Skeletal muscle satellite cell (primary cell): ENCODE measurements at regions not wholly inside any gene's neighbourhood (a gene's known extent, or its start where the extent isn't known, plus 50 kb on each side); places are given as distances from the start of the nearest gene placed in this dataset.

Experiments used
- H3K27me3 ChIP-seq: 2 replicates; pipeline ENCODE4 v1.7.0; 2013; ENCODE audit warnings: low read length; ENCODE audit not compliant: control insufficient read depth, insufficient read depth
- H3K36me3 ChIP-seq: 2 replicates; pipeline ENCODE4 v1.7.0; 2013; ENCODE audit warnings: mild to moderate bottlenecking, control low read depth, low read length; ENCODE audit not compliant: insufficient read depth
- H3K4me1 ChIP-seq: 2 replicates; pipeline ENCODE4 v1.7.0; 2013; ENCODE audit warnings: low read length; ENCODE audit not compliant: control insufficient read depth, insufficient read depth
- H3K4me2 ChIP-seq: 2 replicates; pipeline ENCODE4 v1.7.0; 2013; ENCODE audit warnings: mild to moderate bottlenecking, low read length
- H3K4me3 ChIP-seq: 2 replicates; pipeline ENCODE4 v1.7.0; 2013; ENCODE audit warnings: low read length
- H3K9ac ChIP-seq: 2 replicates; pipeline ENCODE4 v1.7.0; 2013; ENCODE audit warnings: mild to moderate bottlenecking, low read depth, low read length, moderate library complexity
- H3K9me3 ChIP-seq: replicated peaks from 2 replicates; pipeline ENCODE4 v1.7.0; 2013; ENCODE audit warnings: mild to moderate bottlenecking, control low read depth, low read length

- Histone ChIP-seq H3K4me3 (no peak overlapping the region), H3K36me3 (no peaks in the 10 kb centered on the region)
These were observed 499.8 kb downstream of the SUCLG1 start for GRCh38 chr2:83959266-83959665.

GRCh38 chr2:83956991-83957390 is 502.1 kb downstream of the SUCLG1 start:
- no peaks in the 10 kb centered on the region for H3K4me1 ChIP-seq
- H3K36me3 ChIP-seq = no peaks in the 10 kb centered on the region
- H3K9me3 ChIP-seq = no peaks in the 10 kb centered on the region
- no peak overlapping the region for H3K4me3 ChIP-seq
- H3K9ac ChIP-seq = no peak overlapping the region
- no peaks in the 10 kb centered on the region for H3K27me3 ChIP-seq
- no peak overlapping the region for H3K4me2 ChIP-seq

More at GRCh38 chr2:83959266-83959665, 499.8 kb downstream of the SUCLG1 start:
- Histone ChIP-seq H3K9me3 (no peaks in the 10 kb centered on the region), H3K4me1 (no peaks in the 10 kb centered on the region), H3K9ac (no peak overlapping the region), H3K27me3 (no peaks in the 10 kb centered on the region), H3K4me2 (no peak overlapping the region)

- no peaks in the 10 kb centered on the region for H3K9me3 ChIP-seq
- no peak overlapping the region for H3K9ac ChIP-seq
- no peaks in the 10 kb centered on the region for H3K4me1 ChIP-seq
- H3K36me3 ChIP-seq = no peaks in the 10 kb centered on the region
- no peaks in the 10 kb centered on the region for H3K27me3 ChIP-seq
- H3K4me3 ChIP-seq = no peak overlapping the region
- no peak overlapping the region for H3K4me2 ChIP-seq
These were observed 505.4 kb downstream of the SUCLG1 start for GRCh38 chr2:83953697-83954096.

GRCh38 chr2:83951378-83951947 is 507.6 kb downstream of the SUCLG1 start:
- H3K36me3 ChIP-seq = no peaks in the 10 kb centered on the region
- H3K4me1 ChIP-seq = no peaks in the 10 kb centered on the region
- no peaks in the 10 kb centered on the region for H3K27me3 ChIP-seq
- no peak overlapping the region for H3K4me2 ChIP-seq
- H3K4me3 ChIP-seq = no peak overlapping the region
- H3K9ac ChIP-seq = no peak overlapping the region
- no peaks in the 10 kb centered on the region for H3K9me3 ChIP-seq

GRCh38 chr2:83949361-83949760 is 509.7 kb downstream of the SUCLG1 start:
- Histone ChIP-seq H3K9ac (no peak overlapping the region), H3K27me3 (no peaks in the 10 kb centered on the region), H3K4me1 (no peaks in the 10 kb centered on the region), H3K4me3 (no peak overlapping the region), H3K9me3 (no peaks in the 10 kb centered on the region), H3K36me3 (no peaks in the 10 kb centered on the region), H3K4me2 (no peak overlapping the region)

- Histone ChIP-seq H3K9me3 (no peaks in the 10 kb centered on the region), H3K27me3 (no peaks in the 10 kb centered on the region), H3K36me3 (no peaks in the 10 kb centered on the region), H3K9ac (no peak overlapping the region), H3K4me1 (no peaks in the 10 kb centered on the region), H3K4me2 (no peak overlapping the region), H3K4me3 (no peak overlapping the region)
These were observed 514.9 kb downstream of the SUCLG1 start for GRCh38 chr2:83944191-83944590.

GRCh38 chr2:83943265-83943664 is 515.8 kb downstream of the SUCLG1 start:
- Histone ChIP-seq H3K36me3 (no peaks in the 10 kb centered on the region), H3K27me3 (no peaks in the 10 kb centered on the region), H3K4me2 (no peak overlapping the region), H3K4me3 (no peak overlapping the region), H3K9me3 (no peaks in the 10 kb centered on the region), H3K4me1 (no peaks in the 10 kb centered on the region), H3K9ac (no peak overlapping the region)

GRCh38 chr2:83941886-83942285 is 517.2 kb downstream of the SUCLG1 start:
- H3K9ac ChIP-seq = no peak overlapping the region

GRCh38 chr2:83933749-83934148 is 525.3 kb downstream of the SUCLG1 start:
- Histone ChIP-seq H3K36me3 (no peaks in the 10 kb centered on the region), H3K4me2 (no peak overlapping the region), H3K9me3 (no peaks in the 10 kb centered on the region), H3K4me1 (no peaks in the 10 kb centered on the region), H3K27me3 (no peaks in the 10 kb centered on the region), H3K9ac (no peak overlapping the region), H3K4me3 (no peak overlapping the region)

More at GRCh38 chr2:83941886-83942285, 517.2 kb downstream of the SUCLG1 start:
- H3K4me2 ChIP-seq = no peak overlapping the region
- no peaks in the 10 kb centered on the region for H3K9me3 ChIP-seq
- no peak overlapping the region for H3K4me3 ChIP-seq
- no peaks in the 10 kb centered on the region for H3K27me3 ChIP-seq
- H3K36me3 ChIP-seq = no peaks in the 10 kb centered on the region
- H3K4me1 ChIP-seq = no peaks in the 10 kb centered on the region

GRCh38 chr2:83923531-83923930 is 535.5 kb downstream of the SUCLG1 start:
- Histone ChIP-seq H3K4me1 (no peaks in the 10 kb centered on the region), H3K36me3 (no peaks in the 10 kb centered on the region), H3K9ac (no peak overlapping the region), H3K4me2 (no peak overlapping the region), H3K9me3 (no peaks in the 10 kb centered on the region), H3K4me3 (no peak overlapping the region), H3K27me3 (no peaks in the 10 kb centered on the region)

- H3K4me2 ChIP-seq = no peak overlapping the region
- H3K36me3 ChIP-seq = no peaks in the 10 kb centered on the region
- no peaks in the 10 kb centered on the region for H3K27me3 ChIP-seq
- no peaks in the 10 kb centered on the region for H3K9me3 ChIP-seq
- no peak overlapping the region for H3K4me3 ChIP-seq
- H3K9ac ChIP-seq = no peak overlapping the region
- H3K4me1 ChIP-seq = no peaks in the 10 kb centered on the region
These were observed 542.5 kb downstream of the SUCLG1 start for GRCh38 chr2:83916559-83916958.

- Histone ChIP-seq H3K27me3 (no peaks in the 10 kb centered on the region), H3K4me3 (no peak overlapping the region), H3K9me3 (no peaks in the 10 kb centered on the region), H3K36me3 (no peaks in the 10 kb centered on the region), H3K4me2 (no peak overlapping the region), H3K9ac (no peak overlapping the region), H3K4me1 (no peaks in the 10 kb centered on the region)
These were observed 543.7 kb downstream of the SUCLG1 start for GRCh38 chr2:83915381-83915780.
